Caki2 (cell line): ENCODE measurements at regions not wholly inside any gene's neighbourhood (a gene's known extent, or its start where the extent isn't known, plus 50 kb on each side); places are given as distances from the start of the nearest gene placed in this dataset.
"Not testable (repeated sequence)": the region's sequence is repeated elsewhere in the genome, so short reads cannot be mapped to it uniquely, and the experiment has no call there.

ENCODE experiments used
- DNase-seq: peaks from one replicate; pipeline ENCODE4 v3.0.0-alpha.2; 2015; ENCODE audit warnings: low read depth
- in situ Hi-C: cut with HindIII; loops from 2 replicates; pipeline ENCODE4 v1.10.0; 2016; ENCODE audit warnings: low sequenced_read_pairs, low pct_unique_long_range_greater_than_20kb, mixed read lengths

DNA sequence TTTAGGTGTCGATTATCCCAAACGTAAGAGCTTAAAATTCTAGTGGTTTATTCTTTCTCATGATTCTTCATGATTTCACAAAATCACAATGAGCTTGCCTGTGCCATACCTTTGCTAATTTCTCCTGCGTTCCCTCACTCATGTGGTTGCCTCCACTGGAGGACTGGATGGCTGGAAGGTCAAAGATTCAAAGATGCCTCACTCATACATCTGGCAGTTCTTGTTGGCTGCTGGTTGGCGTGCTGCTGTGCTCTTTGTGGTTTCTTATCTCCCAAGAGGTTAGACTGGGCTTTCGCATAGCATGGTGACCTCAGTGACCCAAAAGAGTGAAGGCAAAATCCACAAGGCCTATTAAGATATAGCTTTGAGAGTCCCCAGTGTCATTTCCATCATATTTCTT lies 877.6 kb upstream of the AUTS2 start:
- in situ Hi-C loops = no loop called here
- DNase-seq = peak; percentile 49

DNA sequence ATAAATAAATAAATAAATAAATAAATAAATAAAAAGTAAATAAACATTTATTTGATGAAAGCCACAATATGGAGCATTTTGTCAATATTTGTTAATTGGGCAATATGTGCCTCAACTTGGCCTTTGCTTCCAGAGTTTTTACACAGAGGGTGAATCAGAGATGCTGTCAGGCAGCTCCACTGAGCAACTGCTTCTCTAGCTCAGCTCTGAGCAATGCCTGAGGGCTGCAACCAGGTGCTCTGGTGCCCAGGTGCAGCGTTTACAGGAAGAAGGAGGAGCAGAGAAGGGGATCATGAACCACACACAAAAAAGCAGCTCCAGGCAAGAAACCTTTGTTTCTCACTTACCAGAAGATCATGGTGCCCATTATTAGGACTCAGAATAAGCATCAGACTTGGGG lies 876.2 kb upstream of the AUTS2 start:
- DNase-seq = no peak
- in situ Hi-C loops = no loop called here

DNA sequence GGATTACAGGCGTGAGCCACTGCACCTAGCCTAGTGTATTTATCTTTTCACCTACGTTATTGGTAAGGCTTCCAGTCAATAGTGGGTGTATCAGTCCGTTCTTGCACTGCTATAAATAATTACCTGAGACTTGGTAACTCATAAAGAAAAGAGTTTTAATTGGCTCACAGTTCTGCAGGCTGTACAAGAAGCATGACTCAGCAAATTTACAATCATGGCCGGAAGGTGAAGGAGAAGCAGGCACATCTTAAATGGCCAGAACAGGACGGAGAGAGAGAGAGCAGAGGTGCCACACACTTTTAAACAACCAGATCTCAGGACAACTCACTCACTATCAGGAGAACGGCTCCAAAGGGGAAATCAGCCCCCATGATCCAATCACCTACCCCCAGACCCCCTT lies 873.3 kb upstream of the AUTS2 start:
- in situ Hi-C loops = no loop called here
- no peak for DNase-seq

DNA sequence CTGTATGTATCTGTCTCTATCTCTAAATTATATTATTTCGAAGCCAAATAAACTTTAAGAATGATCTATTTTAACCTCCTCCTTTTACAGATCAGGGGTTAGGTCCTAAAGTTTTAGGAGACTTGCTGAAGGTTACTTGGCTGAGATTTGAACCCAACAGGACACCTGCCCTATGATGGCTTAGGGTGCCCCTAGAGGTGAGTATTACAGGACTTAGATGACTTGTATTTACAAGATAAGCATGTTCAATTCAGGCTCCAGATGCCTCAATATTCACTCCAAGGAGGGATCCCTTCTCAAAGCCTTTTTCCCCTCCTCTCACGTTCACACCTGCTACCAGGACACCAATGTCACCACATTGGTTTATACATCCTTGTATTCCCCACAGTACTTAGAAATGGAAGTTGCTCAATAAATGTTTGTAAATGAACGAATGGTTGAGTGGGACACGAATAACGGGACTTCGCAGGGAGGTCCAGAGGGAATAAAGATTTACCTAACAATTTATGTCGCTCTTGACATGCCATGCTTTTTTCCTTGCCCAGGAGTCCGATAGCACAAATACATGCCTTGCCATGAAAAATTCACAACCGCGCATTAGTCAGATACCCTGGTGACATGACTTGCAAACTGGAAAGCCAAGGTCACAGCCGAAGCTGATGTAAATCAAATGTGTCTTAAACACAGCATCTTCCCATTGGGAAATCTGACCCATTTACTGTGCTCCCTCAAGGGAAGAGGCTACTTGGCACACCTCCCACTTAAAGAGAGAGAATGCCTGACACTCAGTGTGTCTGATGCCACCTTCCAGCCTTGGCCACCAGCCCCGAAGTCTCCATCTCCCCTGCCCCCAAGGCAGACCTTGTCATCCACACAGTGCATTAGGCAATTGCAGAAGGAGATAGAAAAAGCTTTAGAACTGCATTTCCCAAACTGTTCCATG lies 872.2 kb upstream of the AUTS2 start:
- no peak for DNase-seq
- in situ Hi-C loops = no loop called here

DNA sequence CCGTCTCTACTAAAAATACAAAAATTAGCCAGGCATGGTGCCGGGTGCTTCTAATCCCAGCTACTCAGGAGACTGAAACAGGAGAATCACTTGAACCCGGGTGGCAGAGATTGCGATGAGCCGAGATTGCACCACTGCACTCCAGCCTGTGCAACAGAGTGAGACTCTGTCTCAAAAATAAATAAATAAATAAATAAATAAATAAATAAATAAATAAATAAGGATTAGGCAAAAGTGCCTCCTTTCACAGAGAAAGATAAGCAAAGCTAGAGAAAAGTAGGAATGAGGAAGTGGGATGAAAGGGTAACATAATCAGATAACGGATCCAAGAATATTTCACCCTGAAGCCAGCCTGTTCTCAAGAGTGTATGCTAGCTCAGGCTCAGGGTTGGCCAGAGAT lies 869.6 kb upstream of the AUTS2 start:
- in situ Hi-C loops, DNase-seq: not testable (repeated sequence)

DNA sequence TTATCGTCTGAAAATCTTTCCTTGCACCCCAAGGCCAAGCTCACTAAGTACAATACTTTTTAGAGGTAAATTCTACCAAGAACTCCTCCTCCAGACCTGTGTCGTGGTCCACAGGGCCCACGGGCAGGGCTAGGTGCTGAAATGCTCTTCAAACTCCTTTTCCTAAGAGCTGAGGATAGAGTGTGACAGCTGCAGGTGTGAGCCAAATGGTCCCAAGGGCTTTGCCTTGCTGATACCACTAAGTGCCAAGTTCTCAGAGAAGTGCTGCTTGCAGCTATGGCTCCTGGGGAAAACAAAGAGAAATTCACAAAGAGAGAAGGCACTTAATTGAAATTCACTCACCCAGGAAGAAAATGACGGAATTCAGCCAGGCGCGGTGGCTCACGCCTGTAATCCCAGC lies 868.9 kb upstream of the AUTS2 start:
- no peak for DNase-seq
- in situ Hi-C loops = no loop called here

DNA sequence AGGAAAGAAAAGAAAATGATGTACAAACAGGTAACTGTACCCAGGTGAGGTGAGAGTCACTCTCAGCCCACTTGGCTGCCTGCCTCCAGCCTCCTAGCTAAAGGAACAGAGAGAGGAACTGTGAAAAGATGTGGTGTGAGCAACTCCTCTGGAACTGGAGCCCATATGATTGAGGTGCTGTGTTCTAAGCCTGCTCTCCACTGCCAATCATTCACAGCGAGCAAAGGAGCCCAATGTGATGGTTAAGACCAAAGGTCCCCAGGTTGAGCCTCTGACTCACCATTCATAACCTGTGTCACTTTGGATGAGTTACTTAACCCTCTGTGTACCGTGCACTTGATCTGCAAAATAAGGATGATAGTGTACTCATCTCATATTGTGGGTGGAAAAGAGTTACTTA lies 868.1 kb upstream of the AUTS2 start:
- peak; percentile 8 for DNase-seq
- in situ Hi-C loops = no loop called here

DNA sequence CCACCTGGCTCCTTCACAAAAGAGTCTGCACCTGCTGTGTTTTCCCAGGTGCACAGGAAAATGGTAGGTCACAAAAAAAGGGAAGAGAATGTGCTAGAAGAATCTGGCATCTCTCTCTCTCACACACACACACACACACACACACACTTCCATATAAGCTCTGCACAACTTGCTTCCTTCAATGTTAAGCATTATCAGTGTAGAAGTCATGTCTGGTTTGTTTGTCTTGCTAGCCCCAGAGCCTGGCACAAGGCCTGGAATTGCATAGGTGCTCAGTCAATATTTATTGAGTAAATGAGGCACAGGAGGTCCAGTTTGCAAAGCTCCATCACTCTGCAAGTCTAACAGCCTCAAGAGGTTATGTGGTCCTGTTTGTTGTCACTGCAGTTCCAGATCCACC lies 867.3 kb upstream of the AUTS2 start:
- in situ Hi-C loops = no loop called here
- DNase-seq = peak; percentile 43

DNA sequence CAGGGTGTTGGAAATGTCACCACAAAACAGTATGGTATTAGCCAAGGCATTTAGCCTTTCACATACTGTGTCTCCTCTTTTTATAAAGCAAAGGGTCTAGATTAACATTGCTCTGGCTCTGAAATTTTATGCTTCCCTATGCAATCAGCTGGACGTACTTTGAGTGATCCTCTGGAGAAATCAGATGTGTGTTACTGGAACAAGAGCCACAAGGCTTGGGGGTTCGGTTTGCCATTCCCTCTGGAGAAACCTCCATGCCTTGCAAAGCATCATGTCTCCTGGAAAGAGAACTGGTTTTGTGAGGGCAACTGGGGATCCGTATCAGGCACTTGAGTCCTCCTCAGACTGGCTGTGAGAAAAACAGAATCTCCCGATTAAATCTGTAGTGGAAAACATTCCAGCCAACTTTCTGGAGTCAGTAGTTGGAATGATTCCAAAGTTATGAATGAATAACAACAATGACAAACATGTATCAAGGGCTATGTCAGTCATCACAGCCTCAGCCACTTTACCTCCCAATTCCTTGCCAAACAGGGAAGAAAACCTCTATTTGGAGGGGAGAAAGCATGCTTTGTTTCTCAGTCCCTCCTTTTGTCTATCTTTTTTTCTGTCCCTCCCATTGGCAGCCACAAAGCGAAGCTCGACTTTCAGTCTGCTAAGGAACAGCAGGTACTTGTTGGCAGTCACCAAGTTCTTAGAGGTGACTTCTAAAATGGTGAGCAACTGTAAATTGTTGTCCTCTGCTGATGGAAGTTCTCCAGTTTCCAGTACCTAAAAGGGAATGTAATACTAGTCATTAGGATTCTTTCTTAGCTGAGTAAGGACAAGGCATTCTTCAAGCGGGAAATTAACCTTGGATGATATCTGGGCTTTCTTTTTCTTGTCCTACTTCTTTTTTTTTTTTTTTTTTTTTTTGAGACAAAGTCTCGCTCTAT lies 864.8 kb upstream of the AUTS2 start:
- in situ Hi-C loops = no loop called here
- DNase-seq = peak; percentile 10

DNA sequence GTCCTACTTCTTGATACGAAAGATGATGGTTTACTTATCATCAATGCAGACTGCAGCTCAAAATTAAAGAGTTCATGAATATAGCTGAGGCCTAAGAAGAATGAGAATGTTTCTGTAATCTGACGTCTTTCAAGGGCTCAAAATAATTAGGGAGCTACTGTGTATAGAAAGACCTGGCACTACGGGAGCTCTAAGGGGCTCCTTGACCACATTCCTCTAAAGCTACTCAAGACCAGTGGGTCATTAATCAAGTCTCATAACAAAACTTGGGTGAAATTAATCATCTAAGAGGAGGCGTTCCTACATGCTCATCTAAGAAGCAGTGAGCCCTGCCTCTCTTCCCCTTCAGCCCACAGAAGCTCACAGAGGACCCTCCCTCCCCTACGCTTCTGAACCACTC lies 863.8 kb upstream of the AUTS2 start:
- DNase-seq = no peak
- in situ Hi-C loops = no loop called here

DNA sequence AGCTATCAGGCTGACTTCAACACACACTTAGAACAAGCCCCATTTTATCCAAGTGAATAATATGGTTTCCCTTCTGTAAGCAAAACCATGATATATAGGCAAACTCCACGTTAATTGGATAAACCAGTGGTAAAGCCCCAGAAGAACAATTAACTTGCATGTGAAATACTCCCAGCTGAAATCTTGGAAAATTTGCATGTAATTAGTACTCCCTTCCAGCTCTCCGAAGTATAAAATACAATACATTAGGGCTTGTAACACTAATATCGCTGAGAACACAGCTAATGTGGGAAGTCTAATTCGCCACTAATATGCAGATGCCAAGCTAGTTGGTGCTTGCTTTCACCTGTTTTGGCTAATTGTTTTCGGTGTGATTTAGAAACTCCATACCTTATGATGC lies 859.0 kb upstream of the AUTS2 start:
- in situ Hi-C loops = no loop called here

DNA sequence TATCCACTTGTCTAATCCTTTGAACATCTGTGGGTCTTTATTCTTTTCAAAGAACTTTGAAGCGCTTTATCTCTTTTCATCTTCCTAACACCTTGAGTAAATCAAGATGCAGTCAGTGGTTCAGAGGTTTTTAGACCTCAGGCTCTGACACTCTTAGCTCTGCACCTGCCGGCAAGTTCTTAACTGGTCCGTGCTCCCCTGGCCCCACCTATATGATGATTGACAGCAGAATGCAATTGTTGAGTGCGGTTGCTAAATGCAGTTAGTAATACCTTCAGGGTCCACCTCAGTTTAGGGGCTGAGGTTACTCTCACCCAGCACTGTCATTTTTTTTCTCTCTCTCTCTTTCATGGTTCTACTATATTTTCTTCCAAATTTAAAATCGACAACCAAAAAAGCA lies 854.2 kb upstream of the AUTS2 start:
- in situ Hi-C loops = no loop called here
- DNase-seq = no peak

More for the DNA sequence above, 859.0 kb upstream of the AUTS2 start:
- DNase-seq = no peak

DNA sequence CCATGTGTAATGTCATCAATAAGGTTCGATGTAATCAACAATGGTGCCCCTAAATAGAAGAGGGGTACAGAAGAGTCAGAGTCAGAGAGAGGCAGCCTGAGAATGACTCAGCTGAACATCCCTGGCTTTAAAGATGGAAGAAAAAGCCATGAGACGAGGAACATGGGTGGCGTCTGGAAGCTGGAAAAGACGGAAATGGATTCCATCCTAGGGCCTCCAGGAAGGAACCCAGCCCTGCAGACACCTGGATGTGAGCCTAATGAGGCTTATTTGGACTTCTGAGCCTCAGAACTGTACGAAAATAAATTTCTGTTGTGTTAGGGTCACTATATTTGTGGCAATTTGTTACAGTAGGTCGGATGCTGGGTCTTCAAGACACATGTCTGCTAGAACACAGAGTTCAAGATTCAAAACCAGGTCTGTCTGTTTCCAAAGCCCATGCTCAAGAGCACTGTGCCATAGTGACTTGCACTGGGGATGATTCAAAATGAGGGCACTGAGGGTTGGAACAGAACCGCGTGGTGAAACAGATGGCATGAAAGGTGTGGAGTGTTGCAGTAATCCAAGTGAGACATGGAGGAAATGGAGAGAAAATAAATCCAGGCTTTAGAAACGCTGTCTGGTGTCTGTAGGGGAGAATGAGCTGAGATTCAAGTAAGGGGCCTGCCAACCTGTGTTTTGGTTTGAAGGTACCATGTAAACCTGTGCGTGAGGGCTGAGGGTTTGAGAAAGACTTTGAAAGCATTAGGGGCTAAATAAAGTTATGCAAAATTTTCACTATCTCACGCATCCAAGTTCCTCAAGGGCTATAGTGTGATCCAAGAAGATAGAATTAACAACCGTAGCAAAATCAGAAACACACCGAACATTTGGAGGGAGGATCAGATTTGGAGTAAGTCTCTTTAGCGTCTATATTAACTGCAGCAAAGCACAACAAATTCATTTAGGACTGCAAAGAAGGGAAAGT lies 849.1 kb upstream of the AUTS2 start:
- in situ Hi-C loops = no loop called here
- DNase-seq = no peak

DNA sequence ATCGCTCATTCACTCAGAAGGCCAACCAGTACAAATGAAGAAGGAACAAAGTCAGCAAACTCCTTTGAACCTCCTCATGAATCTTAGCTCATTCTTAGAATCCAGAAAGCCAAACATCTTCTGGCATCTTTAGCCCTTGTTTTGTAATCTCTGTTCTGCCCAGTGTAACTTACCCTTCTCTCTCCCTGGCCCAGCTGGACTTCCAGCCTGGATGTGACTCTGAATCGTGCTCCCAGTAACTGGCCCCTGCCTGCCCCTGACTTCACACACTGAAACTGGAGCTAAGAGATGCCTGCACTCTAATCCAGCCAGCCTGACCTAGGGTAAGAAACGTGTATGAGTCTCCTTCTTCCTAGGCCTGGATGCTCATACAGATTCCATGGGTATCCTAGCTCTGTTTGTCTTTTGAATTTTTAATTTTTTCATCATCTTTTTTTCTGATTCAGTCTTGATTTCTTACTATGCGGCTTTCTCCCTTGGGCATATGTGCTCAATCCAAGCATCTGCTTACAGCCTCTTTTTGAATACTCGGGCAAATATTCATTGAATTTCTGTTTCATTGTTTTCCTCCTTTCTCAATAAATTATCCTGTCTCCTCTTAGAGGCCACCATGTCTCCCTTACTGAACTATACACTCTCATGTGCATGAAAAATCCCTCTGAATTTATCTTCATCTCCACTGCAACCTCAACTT lies 845.6 kb upstream of the AUTS2 start:
- in situ Hi-C loops = no loop called here
- no peak for DNase-seq

DNA sequence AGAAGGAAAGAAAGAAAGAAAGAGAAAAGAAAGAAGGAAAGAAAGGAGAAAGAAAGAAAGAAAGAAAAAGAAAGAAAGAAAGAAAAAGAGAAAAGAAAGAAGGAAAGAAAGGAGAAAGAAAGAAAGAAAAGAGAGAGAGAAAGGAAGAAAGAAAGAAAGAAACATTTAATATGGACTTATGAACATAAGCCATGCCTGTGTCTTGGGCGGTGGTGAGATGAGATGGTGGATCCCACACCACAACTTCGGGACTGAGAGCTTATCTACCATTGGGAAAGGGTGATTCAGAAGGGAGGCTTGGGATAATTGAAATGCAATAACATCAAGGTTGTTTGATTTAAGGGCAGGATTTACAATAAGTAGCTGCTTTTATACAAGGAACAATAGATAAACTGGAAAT lies 843.9 kb upstream of the AUTS2 start:
- in situ Hi-C loops = no loop called here
- DNase-seq = no peak

DNA sequence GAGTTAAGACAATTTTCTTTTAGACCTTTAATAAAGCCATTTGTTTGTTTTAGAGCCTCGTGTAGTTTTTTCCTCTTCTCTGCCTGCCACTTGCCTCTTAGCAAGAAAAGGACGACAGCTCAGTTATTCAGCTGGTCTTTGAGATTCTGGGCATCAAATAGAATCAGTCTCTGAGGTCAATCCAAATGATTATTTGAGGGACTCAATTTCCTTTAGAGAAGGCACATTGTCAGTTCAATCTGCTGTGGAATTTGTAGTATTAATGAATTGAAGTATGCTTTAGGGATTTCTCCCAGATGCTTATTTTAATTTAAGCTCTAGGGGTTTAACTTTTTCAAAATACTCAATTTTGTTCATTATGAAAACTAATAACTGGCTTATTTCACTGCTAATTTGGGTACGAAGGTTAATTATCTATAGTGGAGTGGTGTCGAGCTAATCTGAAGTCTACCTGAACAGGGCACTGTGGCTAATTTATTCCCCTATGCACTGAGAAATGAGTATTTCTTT lies 841.2 kb upstream of the AUTS2 start:
- DNase-seq = no peak
- in situ Hi-C loops = no loop called here

DNA sequence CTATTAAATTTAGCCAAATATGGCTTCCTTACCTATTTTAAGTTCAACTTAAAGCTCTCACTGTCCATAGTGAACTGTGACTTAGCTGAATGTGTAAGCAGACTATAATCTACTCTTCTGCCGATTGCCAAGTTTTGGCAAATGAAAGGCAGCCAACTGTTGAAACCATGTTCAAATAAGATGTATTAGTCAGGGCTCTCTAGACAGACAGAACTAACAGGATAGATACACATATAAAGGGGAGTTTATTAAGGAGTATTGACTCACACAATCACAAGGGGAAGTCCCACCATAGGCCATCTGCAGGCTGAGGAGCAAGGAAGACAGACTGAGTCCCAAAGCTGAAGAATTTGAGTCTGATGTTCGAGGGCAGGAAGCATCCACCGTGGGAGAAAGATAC lies 837.7 kb upstream of the AUTS2 start:
- no peak for DNase-seq

More for the DNA sequence above, 837.7 kb upstream of the AUTS2 start:
- in situ Hi-C loops = no loop called here
